B cell (primary cell): ENCODE measurements at regions not wholly inside any gene's neighbourhood (a gene's known extent, or its start where the extent isn't known, plus 50 kb on each side); places are given as distances from the start of the nearest gene placed in this dataset.

Experiments used
- ATAC-seq: fragments of 200-7000 bp; cut with Tn5 transposase; one replicate; pipeline ENCODE4 v1.10.0; 2021; ENCODE audit warnings: low read depth, mild to moderate bottlenecking, moderate number of reproducible peaks, moderate library complexity
- CTCF ChIA-PET: fragments of 350-600 bp; sonication (Branson Sonifier 250); formaldehyde crosslinking; loops from one replicate; lab custom pipeline; 2021; ENCODE audit warnings: antibody characterized with exemption, inconsistent platforms; lab: Charles Lee
- POLR2A ChIA-PET: fragments of 350-600 bp; sonication (Branson Sonifier 250); formaldehyde crosslinking; loops from one replicate; lab custom pipeline; 2021; ENCODE audit warnings: antibody characterized with exemption; lab: Charles Lee
- DNase-seq: peaks from one replicate; pipeline ENCODE4 v3.0.0; 2013
- H2AFZ ChIP-seq: 2 replicates; pipeline ENCODE4 v1.6.1; 2012; ENCODE audit warnings: mild to moderate bottlenecking, low read depth, low read length; ENCODE audit not compliant: insufficient read depth, poor library complexity, severe bottlenecking
- H3K27ac ChIP-seq, 2 donors: 1 replicate in 1 of 2; 2 replicates in 1 of 2; pipeline ENCODE4 v1.5.1; 2012 to 2013; ENCODE audit warnings: low read length in 2 of 2, mild to moderate bottlenecking in 2 of 2, moderate library complexity in 1 of 2
- H3K27me3 ChIP-seq, 4 experiments: fragments of 200-600 bp in 1 of 4; sonication (generic) in 1 of 4; replicated peaks in 1 of 4; 1 replicate in 2 of 4; 2 replicates in 2 of 4; pipeline versions ENCODE4 v1.6.1 to v1.7.0; 2013 to 2016; ENCODE audit warnings: low read length in 3 of 4, mild to moderate bottlenecking in 2 of 4, mixed read lengths in 1 of 4, moderate library complexity in 1 of 4; ENCODE audit not compliant: insufficient read depth in 4 of 4, control insufficient read depth in 3 of 4; ENCODE audit errors: control extremely low read depth in 1 of 4
- H3K36me3 ChIP-seq, 2 experiments: replicated peaks in 1 of 2; 1 replicate in 1 of 2; 2 replicates in 1 of 2; pipeline versions ENCODE4 v1.6.1 to v1.7.1; 2013; ENCODE audit warnings: low read length in 1 of 2; ENCODE audit not compliant: insufficient read depth in 2 of 2, control insufficient read depth in 1 of 2; ENCODE audit errors: control extremely low read depth in 1 of 2, extremely low read depth in 1 of 2
- H3K4me1 ChIP-seq, 2 donors: fragments of 200-600 bp in 1 of 2; sonication (generic) in 1 of 2; 1 replicate in 1 of 2; 2 replicates in 1 of 2; pipeline versions ENCODE4 v1.5.1 to v1.6.1; 2013 to 2017; ENCODE audit warnings: low read length in 2 of 2; ENCODE audit not compliant: control insufficient read depth in 2 of 2, insufficient read depth in 2 of 2
- H3K4me2 ChIP-seq: replicated peaks from 2 replicates; pipeline ENCODE3; 2012; ENCODE audit warnings: mild to moderate bottlenecking, low read depth, low read length; ENCODE audit not compliant: poor library complexity, severe bottlenecking
- H3K4me3 ChIP-seq, 5 experiments: fragments of 200-600 bp in 1 of 5; sonication (generic) in 1 of 5; 1 replicate in 3 of 5; 2 replicates in 2 of 5; pipeline versions ENCODE4 v1.5.1 to v1.7.0; 2011 to 2016; ENCODE audit warnings: low read length in 4 of 5, mild to moderate bottlenecking in 4 of 5, low read depth in 2 of 5, control low read depth in 1 of 5, moderate library complexity in 1 of 5; ENCODE audit not compliant: insufficient read depth in 1 of 5; ENCODE audit errors: control extremely low read depth in 1 of 5, extremely low read depth in 1 of 5
- H3K79me2 ChIP-seq: fragments of 200-600 bp; sonication (generic); one replicate; pipeline ENCODE4 v1.6.0; 2016; ENCODE audit warnings: low read length; ENCODE audit not compliant: control insufficient read depth, insufficient read depth
- H3K9ac ChIP-seq: fragments of 200-600 bp; sonication (generic); 2 replicates; pipeline ENCODE4 v1.6.1; 2017; ENCODE audit warnings: mild to moderate bottlenecking, low read length, moderate library complexity
- H3K9me3 ChIP-seq, 3 donors: one replicate each; pipeline versions ENCODE4 v1.6.1 to v1.7.1; 2013; ENCODE audit warnings: low read length in 2 of 3; ENCODE audit not compliant: control insufficient read depth in 2 of 3, insufficient read depth in 1 of 3; ENCODE audit errors: control extremely low read depth in 1 of 3
- H4K20me1 ChIP-seq: 2 replicates; pipeline ENCODE4 v1.6.0; 2012; ENCODE audit warnings: mild to moderate bottlenecking, low read length; ENCODE audit not compliant: insufficient read depth, control insufficient read depth, poor library complexity, severe bottlenecking
- H3K27ac Mint-ChIP-seq: one replicate; pipeline ENCODE4 v1.8.0; 2021; ENCODE audit warnings: mixed read lengths
- H3K27me3 Mint-ChIP-seq: one replicate; pipeline ENCODE4 v1.8.0; 2021; ENCODE audit warnings: mixed read lengths
- H3K4me1 Mint-ChIP-seq: one replicate; pipeline ENCODE4 v1.8.0; 2021; ENCODE audit warnings: mixed read lengths
- H3K4me3 Mint-ChIP-seq: one replicate; pipeline ENCODE4 v1.8.0; 2021; ENCODE audit warnings: mixed read lengths
- H3K9me3 Mint-ChIP-seq: one replicate; pipeline ENCODE4 v1.8.0; 2022; ENCODE audit warnings: mixed read lengths; ENCODE audit not compliant: insufficient read depth
- EZH2 ChIP-seq: IDR thresholded peaks from 2 replicates; pipeline ENCODE4 v1.6.1; 2012; ENCODE audit warnings: borderline replicate concordance, low read depth, mild to moderate bottlenecking, moderate library complexity, low read length; ENCODE audit not compliant: insufficient read depth, poor library complexity, severe bottlenecking
- WGBS: methylation state at CpG from one replicate; pipeline ENCODE4 v1.1.5; 2013; ENCODE audit warnings: missing lambda C conversion rate; ENCODE audit not compliant: insufficient coverage; 5-methylcytosine and 5-hydroxymethylcytosine counted together
- intact Hi-C: fragments of 100-400 bp; cut with micrococcal nuclease; formaldehyde crosslinking; loops from one replicate; pipeline ENCODE4 v1.10.0; 2022
- TF ChIP-seq, protein P1 (sequence below): fragments of 200-600 bp; IDR thresholded peaks from one replicate; pipeline ENCODE4 v1.8.0; 2022; ENCODE audit warnings: antibody characterized with exemption, mild to moderate bottlenecking

DNA sequence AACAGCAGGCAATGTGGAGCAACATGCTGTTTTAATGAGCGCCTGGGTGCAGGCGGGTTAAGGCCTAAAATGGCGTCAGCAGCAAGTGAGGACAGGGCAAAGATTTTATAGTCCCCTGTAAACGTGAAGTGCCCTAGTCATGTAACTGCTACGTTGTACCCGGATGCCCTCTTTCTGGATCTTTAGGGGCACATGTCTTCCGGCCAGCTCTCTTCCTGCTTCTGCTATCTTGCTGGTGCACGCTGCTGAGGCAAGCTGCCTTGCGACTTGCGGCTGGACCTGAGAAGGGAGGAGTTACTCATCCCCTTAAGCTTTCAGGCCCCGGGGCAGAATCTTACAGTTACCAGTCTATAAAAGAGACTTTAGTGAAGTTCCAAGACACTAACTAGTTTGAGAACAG, 303.6 kb upstream of the DACH1 start:
- Mint-ChIP-seq H3K27me3 (no peaks in the 10 kb centered on the region), H3K4me3 (no peak overlapping the region), H3K27ac (no peak overlapping the region), H3K9me3 (peaks cover 8% of the 10 kb centered on the region), H3K4me1 (no peaks in the 10 kb centered on the region)
- POLR2A ChIA-PET = no interaction called here
- Histone ChIP-seq H2AFZ (no peak overlapping the region), H3K36me3 (no peaks in the 10 kb centered on the region), H3K79me2 (no peaks in the 10 kb centered on the region), H3K4me3 (no peak overlapping the region), H3K4me1 (no peaks in the 10 kb centered on the region), H4K20me1 (no peaks in the 10 kb centered on the region), H3K27me3 (no peaks in the 10 kb centered on the region), H3K9ac (no peak overlapping the region), H3K27ac (no peak overlapping the region), H3K4me2 (no peak overlapping the region), H3K9me3 (no peaks in the 10 kb centered on the region)
- CTCF ChIA-PET = no interaction called here
- 96% methylated on average over 8 of the region's 11 CpGs for WGBS
- no peak for TF ChIP-seq EZH2
- TF ChIP-seq, protein P1, sequence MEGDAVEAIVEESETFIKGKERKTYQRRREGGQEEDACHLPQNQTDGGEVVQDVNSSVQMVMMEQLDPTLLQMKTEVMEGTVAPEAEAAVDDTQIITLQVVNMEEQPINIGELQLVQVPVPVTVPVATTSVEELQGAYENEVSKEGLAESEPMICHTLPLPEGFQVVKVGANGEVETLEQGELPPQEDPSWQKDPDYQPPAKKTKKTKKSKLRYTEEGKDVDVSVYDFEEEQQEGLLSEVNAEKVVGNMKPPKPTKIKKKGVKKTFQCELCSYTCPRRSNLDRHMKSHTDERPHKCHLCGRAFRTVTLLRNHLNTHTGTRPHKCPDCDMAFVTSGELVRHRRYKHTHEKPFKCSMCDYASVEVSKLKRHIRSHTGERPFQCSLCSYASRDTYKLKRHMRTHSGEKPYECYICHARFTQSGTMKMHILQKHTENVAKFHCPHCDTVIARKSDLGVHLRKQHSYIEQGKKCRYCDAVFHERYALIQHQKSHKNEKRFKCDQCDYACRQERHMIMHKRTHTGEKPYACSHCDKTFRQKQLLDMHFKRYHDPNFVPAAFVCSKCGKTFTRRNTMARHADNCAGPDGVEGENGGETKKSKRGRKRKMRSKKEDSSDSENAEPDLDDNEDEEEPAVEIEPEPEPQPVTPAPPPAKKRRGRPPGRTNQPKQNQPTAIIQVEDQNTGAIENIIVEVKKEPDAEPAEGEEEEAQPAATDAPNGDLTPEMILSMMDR = no peak
- DNase-seq (no peak), ATAC-seq (no peak)
- intact Hi-C loops = no loop called here

DNA sequence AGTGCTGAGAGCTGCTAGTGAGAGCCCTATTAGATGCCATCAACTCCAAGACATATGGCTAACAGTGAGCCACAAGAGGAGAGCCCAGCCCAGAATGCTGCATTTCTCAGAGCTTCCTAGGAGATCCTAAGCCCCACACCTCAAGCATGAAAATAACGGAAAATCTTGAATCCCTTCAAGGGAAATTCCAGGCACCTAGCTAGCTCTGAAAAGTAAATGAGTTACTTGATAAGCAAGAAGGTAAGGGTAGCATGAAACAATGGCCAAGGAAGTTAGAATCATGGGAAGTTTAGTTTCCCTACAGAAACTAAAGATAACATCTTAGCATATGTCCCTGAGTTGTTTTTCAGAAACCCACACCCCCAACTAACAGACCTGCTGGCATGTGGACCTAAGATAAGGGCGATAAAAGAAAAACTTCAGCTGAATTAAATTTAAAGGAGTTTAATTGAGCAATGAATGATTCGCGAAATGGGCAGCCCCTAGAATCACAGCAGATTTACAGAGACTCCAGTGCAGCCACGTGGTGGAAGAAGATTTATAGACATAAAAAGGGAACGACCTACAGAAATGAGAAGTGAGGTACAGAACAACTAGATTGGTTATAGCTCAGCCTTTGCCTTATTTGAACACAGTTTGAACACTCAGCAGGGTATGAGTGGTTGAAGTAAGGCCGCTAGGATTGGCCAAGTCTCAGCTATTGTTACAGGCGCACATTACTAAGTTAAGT, 301.3 kb upstream of the DACH1 start:
- H2AFZ ChIP-seq = no peak overlapping the region
- Mint-ChIP-seq H3K4me3 (no peak overlapping the region), H3K27me3 (no peaks in the 10 kb centered on the region), H3K4me1 (no peaks in the 10 kb centered on the region), H3K9me3 (peaks cover 8% of the 10 kb centered on the region), H3K27ac (no peak overlapping the region)
- no peaks in the 10 kb centered on the region for H3K9me3 ChIP-seq
- 0% methylated on average over 2 of the region's 8 CpGs for WGBS
- no peaks in the 10 kb centered on the region for H4K20me1 ChIP-seq
- POLR2A ChIA-PET = no interaction called here
- no peak overlapping the region for H3K27ac ChIP-seq
- DNase-seq (no peak), ATAC-seq (no peak)
- TF ChIP-seq, protein P1 = no peak
- no peak for TF ChIP-seq EZH2
- H3K9ac ChIP-seq = no peak overlapping the region
- intact Hi-C loops = no loop called here
- H3K36me3 ChIP-seq = no peaks in the 10 kb centered on the region
- H3K4me1 ChIP-seq = no peaks in the 10 kb centered on the region
- no peak overlapping the region for H3K4me3 ChIP-seq
- H3K27me3 ChIP-seq = no peaks in the 10 kb centered on the region
- no peaks in the 10 kb centered on the region for H3K79me2 ChIP-seq
- H3K4me2 ChIP-seq = no peak overlapping the region
- CTCF ChIA-PET = no interaction called here
